ENCODE measurements at regions not wholly inside any gene's neighbourhood (a gene's known extent, or its start where the extent isn't known, plus 50 kb on each side); places are given as distances from the start of the nearest gene placed in this dataset.

- Histone ChIP-seq H3K27ac (ENCODE audit: low read depth) (no peak overlapping the region), H4K20me1 (replicated peaks; ENCODE audit: insufficient read depth) (no peaks in the 10 kb centered on the region), H3F3A (replicated peaks; ENCODE audit: low read depth) (no peaks in the 10 kb centered on the region), H3K27me3 (ENCODE audit: insufficient read depth) (no peaks in the 10 kb centered on the region), H2AFZ (no peak overlapping the region), H3K36me3 (ENCODE audit: insufficient read depth) (no peaks in the 10 kb centered on the region), H3K9me2 (ENCODE audit: insufficient read depth) (no peaks in the 10 kb centered on the region), H3K79me2 (replicated peaks; ENCODE audit: insufficient read depth) (no peaks in the 10 kb centered on the region), H3K4me3 (no peak overlapping the region), H3K4me1 (ENCODE audit: insufficient read depth) (no peaks in the 10 kb centered on the region), H3K4me2 (no peak overlapping the region)
- Mint-ChIP-seq H3K27me3 (ENCODE audit: insufficient read depth, low read depth, poor library complexity) (peaks cover 6% of the 10 kb centered on the region), H3K4me3 (no peak overlapping the region), H3K4me1 (no peaks in the 10 kb centered on the region; the same call in 2 of the 3 replicates), H3K9me3 (peaks cover 54% of the 10 kb centered on the region), H3K36me3 (ENCODE audit: low read depth) (peaks cover 24% of the 10 kb centered on the region), H3K27ac (no peak overlapping the region)
- ATAC-seq, result no peak
- TF ChIP-seq NANOG (IDR thresholded peaks at IDR 0.05; ENCODE audit: borderline replicate concordance) (no peak), STAT1 (IDR thresholded peaks at IDR 0.05; ENCODE audit: unreplicated experiment) (no peak), EZH2 (IDR thresholded peaks at IDR 0.05; ENCODE audit: low read depth, unreplicated experiment) (no peak), ZNF462 (CRISPR knock-in tag; IDR thresholded peaks at IDR 0.05) (no peak), ZNF114 (CRISPR knock-in tag; IDR thresholded peaks at IDR 0.05) (no peak), POLR2AphosphoS5 (IDR thresholded peaks at IDR 0.05; ENCODE audit: low read depth) (no peak), EZH2phosphoT487 (IDR thresholded peaks at IDR 0.05; ENCODE audit: unreplicated experiment) (no peak), ZNF331 (CRISPR knock-in tag; IDR thresholded peaks at IDR 0.05; ENCODE audit: low read depth) (no peak)
- DNase-seq (ENCODE audit: low spot score), result no peak
Measured at GRCh38 chr1:4916610-4917009, 262.2 kb downstream of the AJAP1 start.
